IMR-90 (cell line): ENCODE measurements at regions not wholly inside any gene's neighbourhood (a gene's known extent, or its start where the extent isn't known, plus 50 kb on each side); places are given as distances from the start of the nearest gene placed in this dataset.

ENCODE experiments used
- ATAC-seq: fragments of 200-7000 bp; cut with Tn5 transposase; 2 replicates; pipeline ENCODE4 v1.9.1; 2020; ENCODE audit warnings: low read depth, mild to moderate bottlenecking, moderate library complexity
- BruUV-seq: library from RNA; stranded (reverse); fragments of 400-500 nt; replicated peaks from 2 replicates; lab custom pipeline; 2021; lab: Mats Ljungman, UMichigan
- CTCF ChIA-PET: fragments of 300-600 bp; formaldehyde crosslinking; extraction: SDS; loops from one replicate; lab custom pipeline; 2021; ENCODE audit warnings: antibody characterized with exemption; lab: Yijun Ruan, JAX
- POLR2A ChIA-PET: fragments of 300-600 bp; sonication (Branson Sonifier 250); formaldehyde crosslinking; loops from one replicate; lab custom pipeline; 2022; ENCODE audit warnings: antibody characterized with exemption; ENCODE audit not compliant: unreplicated experiment; lab: Charles Lee
- DNase-seq: peaks from one replicate; pipeline ENCODE4 v3.0.0; 2013
- H2AFZ ChIP-seq: replicated peaks from 2 replicates; pipeline ENCODE3; 2013; ENCODE audit warnings: low read length, mild to moderate bottlenecking; ENCODE audit not compliant: poor library complexity
- H2AK5ac ChIP-seq: 2 replicates; pipeline ENCODE4 v1.6.1; 2013; ENCODE audit warnings: low read depth, low read length, inconsistent platforms
- H2AK9ac ChIP-seq: replicated peaks from 2 replicates; pipeline ENCODE3; 2013; ENCODE audit warnings: mild to moderate bottlenecking, low read depth, low read length, moderate library complexity; ENCODE audit not compliant: poor library complexity
- H2BK120ac ChIP-seq: 2 replicates; pipeline ENCODE4 v1.6.1; 2013; ENCODE audit warnings: low read depth, low read length, inconsistent platforms
- H2BK15ac ChIP-seq: 3 replicates; pipeline ENCODE4 v1.6.1; 2013; ENCODE audit warnings: low read depth, low read length, inconsistent platforms
- H2BK20ac ChIP-seq: 2 replicates; pipeline ENCODE4 v1.6.1; 2013; ENCODE audit warnings: low read depth, mild to moderate bottlenecking, inconsistent platforms, low read length, moderate library complexity
- H2BK5ac ChIP-seq: 2 replicates; pipeline ENCODE4 v1.6.1; 2013; ENCODE audit warnings: mild to moderate bottlenecking, low read depth, low read length, inconsistent platforms; ENCODE audit not compliant: poor library complexity, severe bottlenecking
- H3K14ac ChIP-seq: replicated peaks from 2 replicates; pipeline ENCODE4 v1.6.1; 2013; ENCODE audit warnings: low read depth, low read length, inconsistent platforms
- H3K18ac ChIP-seq: 2 replicates; pipeline ENCODE4 v1.6.1; 2013; ENCODE audit warnings: low read depth, low read length, control low read depth
- H3K23ac ChIP-seq: 2 replicates; pipeline ENCODE4 v1.6.1; 2013; ENCODE audit warnings: low read depth, low read length, inconsistent platforms
- H3K27ac ChIP-seq: 2 replicates; pipeline ENCODE4 v1.5.1; 2013; ENCODE audit warnings: mild to moderate bottlenecking, control low read depth, low read length; ENCODE audit not compliant: insufficient read depth
- H3K27me3 ChIP-seq: 2 replicates; pipeline ENCODE4 v1.6.1; 2013; ENCODE audit warnings: low read length; ENCODE audit not compliant: control insufficient read depth, insufficient read depth
- H3K36me3 ChIP-seq: 2 replicates; pipeline ENCODE4 v1.6.1; 2013; ENCODE audit warnings: low read length, mixed read lengths; ENCODE audit not compliant: control insufficient read depth, insufficient read depth
- H3K4ac ChIP-seq: 2 replicates; pipeline ENCODE4 v1.6.1; 2013; ENCODE audit warnings: low read depth, low read length, inconsistent platforms
- H3K4me1 ChIP-seq: 2 replicates; pipeline ENCODE4 v1.6.1; 2013; ENCODE audit warnings: low read length, mixed read lengths; ENCODE audit not compliant: control insufficient read depth, insufficient read depth
- H3K4me2 ChIP-seq: 2 replicates; pipeline ENCODE4 v1.6.1; 2013; ENCODE audit warnings: low read depth, mild to moderate bottlenecking, control low read depth, low read length, moderate library complexity
- H3K4me3 ChIP-seq: 2 replicates; pipeline ENCODE4 v1.5.1; 2013; ENCODE audit warnings: low read depth, mild to moderate bottlenecking, control low read depth, low read length, moderate library complexity; ENCODE audit not compliant: insufficient read depth
- H3K56ac ChIP-seq: 2 replicates; pipeline ENCODE4 v1.6.1; 2013; ENCODE audit warnings: low read length, inconsistent platforms; ENCODE audit not compliant: insufficient read depth; ENCODE audit errors: extremely low read depth
- H3K79me1 ChIP-seq, 2 experiments: 2 replicates each; pipeline ENCODE4 v1.6.1; 2013; ENCODE audit warnings: low read length in 2 of 2, inconsistent platforms in 1 of 2, low read depth in 1 of 2
- H3K9ac ChIP-seq: 2 replicates; pipeline ENCODE4 v1.6.1; 2013; ENCODE audit warnings: low read depth, low read length, control low read depth
- H3K9me1 ChIP-seq: 2 replicates; pipeline ENCODE4 v1.6.1; 2013; ENCODE audit warnings: low read length, inconsistent platforms; ENCODE audit not compliant: insufficient read depth
- H3K9me3 ChIP-seq: 2 replicates; pipeline ENCODE4 v1.6.1; 2013; ENCODE audit warnings: low read length; ENCODE audit not compliant: control insufficient read depth, insufficient read depth
- H4K20me1 ChIP-seq: 2 replicates; pipeline ENCODE4 v1.6.1; 2013; ENCODE audit warnings: low read length, inconsistent platforms; ENCODE audit not compliant: insufficient read depth
- H4K5ac ChIP-seq: 2 replicates; pipeline ENCODE4 v1.6.1; 2013; ENCODE audit warnings: mild to moderate bottlenecking, low read depth, low read length, control low read depth
- H4K8ac ChIP-seq, 2 experiments: 2 replicates each; pipeline ENCODE4 v1.6.1; 2013; ENCODE audit warnings: low read depth in 2 of 2, low read length in 2 of 2, control low read depth in 1 of 2, inconsistent platforms in 1 of 2
- H4K91ac ChIP-seq: 2 replicates; pipeline ENCODE4 v1.6.1; 2013; ENCODE audit warnings: low read depth, low read length, inconsistent platforms; ENCODE audit not compliant: insufficient read depth
- BHLHE40 ChIP-seq: fragments of 150-350 bp; IDR thresholded peaks from 2 replicates; pipeline ENCODE4 v1.6.1; 2016; ENCODE audit warnings: mild to moderate bottlenecking, low read depth, low read length
- CEBPB ChIP-seq: IDR thresholded peaks from 2 replicates; pipeline ENCODE4 v1.6.1; 2012; ENCODE audit warnings: low read depth, low read length, improper control_type of control experiment
- CHD1 ChIP-seq: IDR thresholded peaks from 2 replicates; pipeline ENCODE4 v1.6.1; 2012; ENCODE audit warnings: low read depth, low read length, improper control_type of control experiment
- FOS ChIP-seq: fragments of 150-350 bp; IDR thresholded peaks from 2 replicates; pipeline ENCODE4 v1.6.1; 2016; ENCODE audit warnings: low read depth, low read length
- MAFK ChIP-seq: IDR thresholded peaks from 2 replicates; pipeline ENCODE4 v1.6.1; 2012; ENCODE audit warnings: low read depth, low read length, improper control_type of control experiment
- MAZ ChIP-seq: IDR thresholded peaks from 2 replicates; pipeline ENCODE4 v1.6.1; 2012; ENCODE audit warnings: low read depth, mild to moderate bottlenecking, low read length, improper control_type of control experiment, moderate library complexity, borderline replicate concordance
- MXI1 ChIP-seq: IDR thresholded peaks from 2 replicates; pipeline ENCODE4 v1.6.1; 2012; ENCODE audit warnings: low read depth, mild to moderate bottlenecking, low read length, moderate library complexity, borderline replicate concordance
- NFE2L2 ChIP-seq: fragments of 150-350 bp; IDR thresholded peaks from 2 replicates; pipeline ENCODE4 v1.6.1; 2016; ENCODE audit warnings: low read depth, mild to moderate bottlenecking, low read length
- POLR2A ChIP-seq: IDR thresholded peaks from 2 replicates; pipeline ENCODE4 v1.6.1; 2012; ENCODE audit warnings: mild to moderate bottlenecking, low read depth, low read length
- RAD21 ChIP-seq: IDR thresholded peaks from 2 replicates; pipeline ENCODE4 v1.6.1; 2012; ENCODE audit warnings: low read length, improper control_type of control experiment
- RCOR1 ChIP-seq: IDR thresholded peaks from 2 replicates; pipeline ENCODE4 v1.6.1; 2012; ENCODE audit warnings: mild to moderate bottlenecking, low read length, improper control_type of control experiment; ENCODE audit not compliant: insufficient replicate concordance
- RFX5 ChIP-seq: IDR thresholded peaks from 2 replicates; pipeline ENCODE4 v1.8.0; 2012; ENCODE audit warnings: low read depth, mild to moderate bottlenecking, low read length, moderate library complexity
- SMC3 ChIP-seq: fragments of 150-350 bp; IDR thresholded peaks from 2 replicates; pipeline ENCODE4 v1.6.1; 2016; ENCODE audit warnings: low read depth, mild to moderate bottlenecking, antibody characterized with exemption, low read length, moderate library complexity
- WGBS, 2 experiments: methylation state at CpG; one replicate each; pipeline versions ENCODE4 v1.1.5 to v1.1.7; 2013; ENCODE audit warnings: missing lambda C conversion rate in 2 of 2; ENCODE audit not compliant: insufficient read length in 1 of 2; ENCODE audit errors: extremely low coverage in 2 of 2; 5-methylcytosine and 5-hydroxymethylcytosine counted together
- dilution Hi-C: fragments of 300-500 bp; cut with HindIII; formaldehyde crosslinking; loops from one replicate; pipeline ENCODE4 v1.14.3; 2018; ENCODE audit warnings: low sequenced_read_pairs; ENCODE audit not compliant: unreplicated experiment
- in situ Hi-C: fragments of 300-500 bp; cut with MboI; formaldehyde crosslinking; loops from 3 replicates; pipeline ENCODE4 v1.14.3; 2019; ENCODE audit warnings: low sequenced_read_pairs, inconsistent platforms, mixed read lengths
- intact Hi-C: fragments of 100-400 bp; cut with micrococcal nuclease; formaldehyde crosslinking; loops from 2 replicates; pipeline ENCODE4 v1.10.0; 2022
- TF ChIP-seq, protein P1 (sequence below): fragments of 150-350 bp; IDR thresholded peaks from 2 replicates; pipeline ENCODE4 v1.6.1; 2016; ENCODE audit warnings: low read depth, mild to moderate bottlenecking, low read length, moderate library complexity, borderline replicate concordance
- TF ChIP-seq, protein P2 (sequence below): conservative IDR thresholded peaks from 2 replicates; pipeline ENCODE4 v1.5.1; 2012; ENCODE audit warnings: mild to moderate bottlenecking, low read depth, low read length, improper control_type of control experiment
- TF ChIP-seq, protein P3 (sequence below): fragments of 150-350 bp; IDR thresholded peaks from 2 replicates; pipeline ENCODE4 v1.6.1; 2017; ENCODE audit warnings: mild to moderate bottlenecking, antibody characterized with exemption, low read length, low read depth

DNA sequence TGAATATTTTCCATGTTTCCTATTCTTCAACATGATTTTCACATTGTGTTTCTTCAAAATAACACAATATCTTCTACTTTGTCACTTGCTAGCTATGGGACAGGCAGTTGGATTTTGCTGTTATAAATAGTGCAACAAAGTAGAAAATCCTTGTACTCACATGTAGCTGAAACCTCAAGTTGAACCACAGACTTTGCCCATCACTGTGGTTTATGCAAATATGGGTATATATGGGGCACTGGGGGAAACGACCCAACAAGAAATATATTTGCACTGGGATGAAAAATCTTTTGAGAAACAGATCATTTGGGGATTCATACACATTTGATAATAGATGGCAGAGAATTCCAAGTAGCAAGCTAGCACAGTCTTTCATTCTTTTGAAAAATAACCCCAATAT is 486.3 kb upstream of the MAP2 start:
- Histone ChIP-seq H3K9ac (no peak overlapping the region), H3K14ac (no peak overlapping the region), H3K79me1 (no peaks in the 10 kb centered on the region), H2BK120ac (no peak overlapping the region), H3K4ac (no peak overlapping the region), H4K5ac (no peak overlapping the region), H3K36me3 (no peaks in the 10 kb centered on the region), H3K4me3 (no peak overlapping the region), H3K4me1 (no peaks in the 10 kb centered on the region), H3K27me3 (no peaks in the 10 kb centered on the region), H2AK9ac (no peak overlapping the region), H2BK20ac (no peak overlapping the region), H3K9me1 (no peaks in the 10 kb centered on the region), H2AFZ (no peak overlapping the region), H4K20me1 (no peaks in the 10 kb centered on the region), H3K4me2 (no peak overlapping the region), H4K91ac (no peak overlapping the region), H3K56ac (no peak overlapping the region), H3K18ac (no peak overlapping the region), H3K23ac (no peak overlapping the region), H3K9me3 (no peaks in the 10 kb centered on the region), H4K8ac (no peak overlapping the region), H2BK5ac (no peak overlapping the region), H2AK5ac (no peak overlapping the region), H3K27ac (no peak overlapping the region), H2BK15ac (no peak overlapping the region)
- in situ Hi-C loops = no loop called here
- ChIA-PET CTCF (no interaction called here), POLR2A (no interaction called here)
- intact Hi-C loops = no loop called here
- DNase-seq (no peak), ATAC-seq (no peak)
- dilution Hi-C loops = no loop called here
- no peak for TF ChIP-seq SMC3
- TF ChIP-seq, protein P1, sequence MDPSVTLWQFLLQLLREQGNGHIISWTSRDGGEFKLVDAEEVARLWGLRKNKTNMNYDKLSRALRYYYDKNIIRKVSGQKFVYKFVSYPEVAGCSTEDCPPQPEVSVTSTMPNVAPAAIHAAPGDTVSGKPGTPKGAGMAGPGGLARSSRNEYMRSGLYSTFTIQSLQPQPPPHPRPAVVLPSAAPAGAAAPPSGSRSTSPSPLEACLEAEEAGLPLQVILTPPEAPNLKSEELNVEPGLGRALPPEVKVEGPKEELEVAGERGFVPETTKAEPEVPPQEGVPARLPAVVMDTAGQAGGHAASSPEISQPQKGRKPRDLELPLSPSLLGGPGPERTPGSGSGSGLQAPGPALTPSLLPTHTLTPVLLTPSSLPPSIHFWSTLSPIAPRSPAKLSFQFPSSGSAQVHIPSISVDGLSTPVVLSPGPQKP = no peak
- no peak for TF ChIP-seq MAZ
- no peak for TF ChIP-seq CHD1
- TF ChIP-seq NFE2L2 = no peak
- TF ChIP-seq RFX5 = no peak
- no peak for TF ChIP-seq MXI1
- no peak for TF ChIP-seq CEBPB
- no peak for TF ChIP-seq RAD21
- TF ChIP-seq, protein P2, sequence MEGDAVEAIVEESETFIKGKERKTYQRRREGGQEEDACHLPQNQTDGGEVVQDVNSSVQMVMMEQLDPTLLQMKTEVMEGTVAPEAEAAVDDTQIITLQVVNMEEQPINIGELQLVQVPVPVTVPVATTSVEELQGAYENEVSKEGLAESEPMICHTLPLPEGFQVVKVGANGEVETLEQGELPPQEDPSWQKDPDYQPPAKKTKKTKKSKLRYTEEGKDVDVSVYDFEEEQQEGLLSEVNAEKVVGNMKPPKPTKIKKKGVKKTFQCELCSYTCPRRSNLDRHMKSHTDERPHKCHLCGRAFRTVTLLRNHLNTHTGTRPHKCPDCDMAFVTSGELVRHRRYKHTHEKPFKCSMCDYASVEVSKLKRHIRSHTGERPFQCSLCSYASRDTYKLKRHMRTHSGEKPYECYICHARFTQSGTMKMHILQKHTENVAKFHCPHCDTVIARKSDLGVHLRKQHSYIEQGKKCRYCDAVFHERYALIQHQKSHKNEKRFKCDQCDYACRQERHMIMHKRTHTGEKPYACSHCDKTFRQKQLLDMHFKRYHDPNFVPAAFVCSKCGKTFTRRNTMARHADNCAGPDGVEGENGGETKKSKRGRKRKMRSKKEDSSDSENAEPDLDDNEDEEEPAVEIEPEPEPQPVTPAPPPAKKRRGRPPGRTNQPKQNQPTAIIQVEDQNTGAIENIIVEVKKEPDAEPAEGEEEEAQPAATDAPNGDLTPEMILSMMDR = no peak
- TF ChIP-seq, protein P3, sequence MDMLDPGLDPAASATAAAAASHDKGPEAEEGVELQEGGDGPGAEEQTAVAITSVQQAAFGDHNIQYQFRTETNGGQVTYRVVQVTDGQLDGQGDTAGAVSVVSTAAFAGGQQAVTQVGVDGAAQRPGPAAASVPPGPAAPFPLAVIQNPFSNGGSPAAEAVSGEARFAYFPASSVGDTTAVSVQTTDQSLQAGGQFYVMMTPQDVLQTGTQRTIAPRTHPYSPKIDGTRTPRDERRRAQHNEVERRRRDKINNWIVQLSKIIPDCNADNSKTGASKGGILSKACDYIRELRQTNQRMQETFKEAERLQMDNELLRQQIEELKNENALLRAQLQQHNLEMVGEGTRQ = no peak
- no peak for TF ChIP-seq RCOR1
- no peak for TF ChIP-seq FOS
- TF ChIP-seq MAFK = no peak
- no peak for TF ChIP-seq BHLHE40
- no peak for TF ChIP-seq POLR2A
- no TSS peak for BruUV-seq
- no CpG with 5 or more reads among the region's 1 CpG for WGBS, 2 experiments
